Transverse colon (tissue), 4 donors: ENCODE measurements at regions not wholly inside any gene's neighbourhood (a gene's known extent, or its start where the extent isn't known, plus 50 kb on each side); places are given as distances from the start of the nearest gene placed in this dataset.

Experiments used
- CTCF ChIP-seq, 5 experiments: fragments of 200-600 bp in 3 of 5; fragments of 450-650 bp in 2 of 5; sonication (generic) in 3 of 5; IDR thresholded peaks; 1 replicate in 2 of 5; 2 replicates in 3 of 5; pipeline ENCODE4 v1.5.1; 2016 to 2017; ENCODE audit warnings: antibody characterized with exemption in 5 of 5, inconsistent platforms in 3 of 5, mild to moderate bottlenecking in 2 of 5, moderate library complexity in 1 of 5
- POLR2A ChIP-seq: fragments of 450-650 bp; IDR thresholded peaks from one replicate; pipeline ENCODE4 v1.6.1; 2016; ENCODE audit warnings: antibody characterized with exemption, mild to moderate bottlenecking, moderate library complexity
- POLR2AphosphoS5 ChIP-seq, 3 donors: sonication (generic); formaldehyde crosslinking; IDR thresholded peaks; one replicate each; pipeline ENCODE4 v1.6.1; 2016; ENCODE audit warnings: antibody characterized with exemption in 3 of 3

GRCh38 chr5:116663081-116663480 lies 88.5 kb upstream of the SEMA6A start:
- TF ChIP-seq CTCF (IDR thresholded peaks at IDR 0.05) (no peak), POLR2A (no peak), POLR2AphosphoS5 (IDR thresholded peaks at IDR 0.05) (no peak)
